RCC 7860 (cell line): ENCODE measurements at regions not wholly inside any gene's neighbourhood (a gene's known extent, or its start where the extent isn't known, plus 50 kb on each side); places are given as distances from the start of the nearest gene placed in this dataset.
"Not testable (repeated sequence)": the region's sequence is repeated elsewhere in the genome, so short reads cannot be mapped to it uniquely, and the experiment has no call there.

ENCODE experiments used
- DNase-seq: peaks from one replicate; pipeline ENCODE4 v3.0.0-alpha.2; 2015; ENCODE audit warnings: low spot score
- FAIRE-seq: peaks from 2 replicates; lab custom pipeline; 2012; peaks lifted over from hg19 to GRCh38; lab: Jason Lieb, UNC

- FAIRE-seq, result no peak
- no peak for DNase-seq
These were observed 262.2 kb downstream of the ETV1 start for GRCh38 chr7:13727279-13727678.

GRCh38 chr7:13727751-13728150 is 261.7 kb downstream of the ETV1 start:
- DNase-seq, result no peak
- FAIRE-seq, result no peak

GRCh38 chr7:13728430-13728829 is 261.0 kb downstream of the ETV1 start:
- not testable (repeated sequence) for DNase-seq, FAIRE-seq

- DNase-seq, result no peak
- no peak for FAIRE-seq
These were observed 257.8 kb downstream of the ETV1 start for GRCh38 chr7:13731643-13732042.

- FAIRE-seq, result no peak
- DNase-seq, result no peak
These were observed 251.9 kb downstream of the ETV1 start for GRCh38 chr7:13737563-13737962.

GRCh38 chr7:13742126-13742525 is 247.3 kb downstream of the ETV1 start:
- DNase-seq (no peak), FAIRE-seq (no peak)

- DNase-seq (peak; percentile 24), FAIRE-seq (no peak)
These were observed 246.7 kb downstream of the ETV1 start for GRCh38 chr7:13742811-13743210.

- FAIRE-seq, result no peak
- DNase-seq, result no peak
These were observed 246.2 kb downstream of the ETV1 start for GRCh38 chr7:13743226-13743625.

GRCh38 chr7:13745530-13745929 is 243.9 kb downstream of the ETV1 start:
- no peak for FAIRE-seq

GRCh38 chr7:13748998-13749397 is 240.5 kb downstream of the ETV1 start:
- DNase-seq (no peak), FAIRE-seq (no peak)

More at GRCh38 chr7:13745530-13745929, 243.9 kb downstream of the ETV1 start:
- DNase-seq, result no peak

- no peak for DNase-seq
- FAIRE-seq, result no peak
These were observed 239.8 kb downstream of the ETV1 start for GRCh38 chr7:13749636-13750035.

GRCh38 chr7:13751766-13752165 is 237.7 kb downstream of the ETV1 start:
- FAIRE-seq, result no peak
- no peak for DNase-seq

GRCh38 chr7:13757841-13758240 is 231.6 kb downstream of the ETV1 start:
- FAIRE-seq, result no peak

GRCh38 chr7:13765853-13766252 is 223.6 kb downstream of the ETV1 start:
- not testable (repeated sequence) for FAIRE-seq, DNase-seq

More at GRCh38 chr7:13757841-13758240, 231.6 kb downstream of the ETV1 start:
- DNase-seq, result no peak

- DNase-seq, result no peak
These were observed 219.2 kb downstream of the ETV1 start for GRCh38 chr7:13770305-13770704.

GRCh38 chr7:13774976-13775375 is 214.5 kb downstream of the ETV1 start:
- DNase-seq, result no peak
- no peak for FAIRE-seq

More at GRCh38 chr7:13770305-13770704, 219.2 kb downstream of the ETV1 start:
- no peak for FAIRE-seq

GRCh38 chr7:13777242-13777641 is 212.2 kb downstream of the ETV1 start:
- FAIRE-seq (no peak), DNase-seq (no peak)

GRCh38 chr7:13778967-13779366 is 210.5 kb downstream of the ETV1 start:
- peak; percentile 70 for FAIRE-seq
- DNase-seq, result peak; percentile 61

- FAIRE-seq, result no peak
- DNase-seq, result no peak
These were observed 198.9 kb downstream of the ETV1 start for GRCh38 chr7:13790611-13791010.

GRCh38 chr7:13792208-13792607 is 197.3 kb downstream of the ETV1 start:
- FAIRE-seq (no peak), DNase-seq (no peak)

GRCh38 chr7:13793926-13794325 is 195.5 kb downstream of the ETV1 start:
- FAIRE-seq, result no peak

GRCh38 chr7:13794581-13794980 is 194.9 kb downstream of the ETV1 start:
- no peak for FAIRE-seq
- DNase-seq, result no peak

More at GRCh38 chr7:13793926-13794325, 195.5 kb downstream of the ETV1 start:
- no peak for DNase-seq

GRCh38 chr7:13797545-13797944 is 191.9 kb downstream of the ETV1 start:
- no peak for DNase-seq
- no peak for FAIRE-seq
